Upper lobe of left lung (tissue), 6 donors: ENCODE measurements at regions not wholly inside any gene's neighbourhood (a gene's known extent, or its start where the extent isn't known, plus 50 kb on each side); places are given as distances from the start of the nearest gene placed in this dataset.

Experiments used
- ATAC-seq, 2 donors: fragments of 200-7000 bp; cut with Tn5 transposase; one replicate each; pipeline ENCODE4 v1.9.1; 2022; ENCODE audit warnings: mild to moderate bottlenecking in 2 of 2, moderate library complexity in 2 of 2; ENCODE audit not compliant: low FRiP score in 2 of 2
- DNase-seq, 2 donors: peaks; one replicate each; pipeline ENCODE4 v3.0.0-alpha.2; 2019 to 2020
- H3K27ac ChIP-seq, 4 donors: fragments of 200-600 bp; sonication (generic); one replicate each; pipeline ENCODE4 v1.5.1; 2016 to 2019
- H3K27me3 ChIP-seq, 4 donors: fragments of 200-600 bp; sonication (generic); one replicate each; pipeline ENCODE4 v1.5.1; 2017 to 2019
- H3K36me3 ChIP-seq, 4 donors: fragments of 200-600 bp; sonication (generic); one replicate each; pipeline ENCODE4 v1.5.1; 2016 to 2019
- H3K4me1 ChIP-seq, 4 donors: fragments of 200-600 bp; sonication (generic); one replicate each; pipeline ENCODE4 v1.5.1; 2018 to 2019
- H3K4me3 ChIP-seq, 4 donors: fragments of 200-600 bp; sonication (generic); one replicate each; pipeline ENCODE4 v1.5.1; 2017 to 2019; ENCODE audit warnings: mild to moderate bottlenecking in 2 of 4, moderate library complexity in 1 of 4
- H3K9me3 ChIP-seq, 4 donors: fragments of 200-600 bp; sonication (generic); one replicate each; pipeline ENCODE4 v1.5.1; 2018 to 2019
- EP300 ChIP-seq, 4 donors: sonication (generic); formaldehyde crosslinking; IDR thresholded peaks; one replicate each; pipeline ENCODE4 v1.5.1; 2017; ENCODE audit warnings: antibody characterized with exemption in 4 of 4, control low read depth in 2 of 4
- POLR2A ChIP-seq, 4 donors: fragments of 450-650 bp; IDR thresholded peaks; one replicate each; pipeline ENCODE4 v1.5.1; 2016 to 2017; ENCODE audit warnings: antibody characterized with exemption in 4 of 4, mild to moderate bottlenecking in 2 of 4
- POLR2AphosphoS5 ChIP-seq, 2 donors: sonication (generic); formaldehyde crosslinking; IDR thresholded peaks; one replicate each; pipeline ENCODE4 v1.5.1; 2017; ENCODE audit warnings: antibody characterized with exemption in 2 of 2
- WGBS, 2 donors: methylation state at CpG; one replicate each; pipeline ENCODE4 v1.1.5; 2017 to 2018; 5-methylcytosine and 5-hydroxymethylcytosine counted together
- TF ChIP-seq, protein P1 (sequence below), 6 experiments: fragments of 450-650 bp in 4 of 6; fragments of 200-600 bp in 2 of 6; sonication (generic) in 2 of 6; IDR thresholded peaks; one replicate each; pipeline ENCODE4 v1.5.1; 2016 to 2019; ENCODE audit warnings: antibody characterized with exemption in 6 of 6
- donor health status: DM: no; HTN: no; CAD: no; lungs with moderate emphysema.
- donor health status: DM: no; HTN: yes; CAD: no; lungs with severe emphysema.

DNA sequence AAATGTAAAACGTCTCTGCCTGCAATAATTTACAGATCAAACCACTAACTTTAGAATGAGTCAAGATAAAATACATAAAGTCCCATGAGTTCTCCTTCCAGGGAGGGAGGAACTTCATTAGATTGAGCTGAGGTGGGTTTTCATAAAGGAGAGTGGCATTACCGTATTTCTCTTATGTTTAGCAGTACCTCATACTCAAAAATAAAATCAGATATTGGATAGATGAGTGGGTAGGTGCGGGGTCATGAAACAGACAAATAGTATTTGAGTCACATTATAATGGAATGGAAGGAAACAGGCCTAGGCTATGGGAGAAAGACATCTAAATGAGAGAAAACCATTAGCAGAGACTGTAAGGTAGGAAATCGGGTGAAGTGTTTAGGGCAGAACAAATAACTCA, 166.1 kb upstream of the SMLR1 start:
- no peak overlapping the region for H3K27ac ChIP-seq
- 85 to 87% methylated on average over 4 of the region's 4 CpGs for WGBS, 2 donors
- H3K9me3 ChIP-seq, result no peaks in the 10 kb centered on the region
- H3K4me1 ChIP-seq, result no peaks in the 10 kb centered on the region
- no peaks in the 10 kb centered on the region for H3K27me3 ChIP-seq
- DNase-seq, result no peak
- TF ChIP-seq POLR2AphosphoS5 (IDR thresholded peaks at IDR 0.05) (no peak), EP300 (IDR thresholded peaks at IDR 0.05) (no peak), POLR2A (IDR thresholded peaks at IDR 0.05) (no peak)
- TF ChIP-seq, protein P1, sequence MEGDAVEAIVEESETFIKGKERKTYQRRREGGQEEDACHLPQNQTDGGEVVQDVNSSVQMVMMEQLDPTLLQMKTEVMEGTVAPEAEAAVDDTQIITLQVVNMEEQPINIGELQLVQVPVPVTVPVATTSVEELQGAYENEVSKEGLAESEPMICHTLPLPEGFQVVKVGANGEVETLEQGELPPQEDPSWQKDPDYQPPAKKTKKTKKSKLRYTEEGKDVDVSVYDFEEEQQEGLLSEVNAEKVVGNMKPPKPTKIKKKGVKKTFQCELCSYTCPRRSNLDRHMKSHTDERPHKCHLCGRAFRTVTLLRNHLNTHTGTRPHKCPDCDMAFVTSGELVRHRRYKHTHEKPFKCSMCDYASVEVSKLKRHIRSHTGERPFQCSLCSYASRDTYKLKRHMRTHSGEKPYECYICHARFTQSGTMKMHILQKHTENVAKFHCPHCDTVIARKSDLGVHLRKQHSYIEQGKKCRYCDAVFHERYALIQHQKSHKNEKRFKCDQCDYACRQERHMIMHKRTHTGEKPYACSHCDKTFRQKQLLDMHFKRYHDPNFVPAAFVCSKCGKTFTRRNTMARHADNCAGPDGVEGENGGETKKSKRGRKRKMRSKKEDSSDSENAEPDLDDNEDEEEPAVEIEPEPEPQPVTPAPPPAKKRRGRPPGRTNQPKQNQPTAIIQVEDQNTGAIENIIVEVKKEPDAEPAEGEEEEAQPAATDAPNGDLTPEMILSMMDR (IDR thresholded peaks at IDR 0.05), result no peak
- no peak for ATAC-seq
- no peaks in the 10 kb centered on the region for H3K36me3 ChIP-seq
- H3K4me3 ChIP-seq, result no peak overlapping the region

DNA sequence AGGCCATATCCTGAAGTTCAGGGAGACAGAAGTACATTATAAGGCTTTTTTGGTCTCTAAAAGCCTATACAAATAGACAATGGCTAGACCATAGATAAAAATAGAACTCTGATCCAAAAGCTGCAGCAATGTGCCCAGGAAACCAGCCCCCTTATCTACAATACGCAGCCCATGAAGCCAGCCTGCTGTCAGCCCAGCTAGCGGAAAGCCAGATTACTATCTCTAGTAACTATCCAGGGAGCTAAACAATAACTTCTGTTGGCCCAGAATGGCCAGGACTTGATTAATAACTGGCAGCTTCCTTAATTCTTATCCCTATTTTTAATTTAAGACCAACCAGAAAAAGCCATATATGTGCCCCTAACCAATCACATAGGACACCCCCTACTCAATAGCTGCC, 160.4 kb upstream of the SMLR1 start:
- 89 to 91% methylated on average over 2 of the region's 2 CpGs for WGBS, 2 donors
- TF ChIP-seq POLR2A (IDR thresholded peaks at IDR 0.05) (no peak), EP300 (IDR thresholded peaks at IDR 0.05) (no peak), POLR2AphosphoS5 (IDR thresholded peaks at IDR 0.05) (no peak)
- TF ChIP-seq, protein P1 (IDR thresholded peaks at IDR 0.05), result no peak
- H3K27ac ChIP-seq, result no peak overlapping the region
- H3K9me3 ChIP-seq, result no peaks in the 10 kb centered on the region
- DNase-seq, result no peak
- no peaks in the 10 kb centered on the region for H3K27me3 ChIP-seq
- H3K4me1 ChIP-seq, result no peaks in the 10 kb centered on the region
- H3K4me3 ChIP-seq, result no peak overlapping the region
- no peaks in the 10 kb centered on the region for H3K36me3 ChIP-seq
- no peak for ATAC-seq

DNA sequence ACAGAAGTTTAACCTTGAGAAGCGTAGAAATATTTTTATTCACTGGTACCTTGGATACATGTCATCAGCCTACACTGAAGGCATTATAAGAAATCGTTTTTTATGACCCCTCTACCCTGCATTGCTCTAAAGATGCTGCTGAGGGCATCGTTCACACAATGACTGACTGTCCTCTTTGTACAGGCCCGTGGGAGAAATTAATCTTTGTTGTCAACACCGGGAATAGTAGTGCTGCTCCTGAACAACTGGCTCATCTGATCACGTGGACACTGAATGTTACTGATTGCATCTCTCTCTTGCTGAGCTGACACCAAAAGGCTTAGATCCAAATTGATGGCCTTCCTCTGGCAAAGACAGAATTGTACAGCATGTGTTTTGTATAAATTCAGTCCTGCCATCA, 157.1 kb upstream of the SMLR1 start:
- Histone ChIP-seq H3K4me3 (no peak overlapping the region), H3K27me3 (no peaks in the 10 kb centered on the region), H3K27ac (no peak overlapping the region), H3K4me1 (no peaks in the 10 kb centered on the region), H3K9me3 (no peaks in the 10 kb centered on the region), H3K36me3 (no peaks in the 10 kb centered on the region)
- ATAC-seq (no peak), DNase-seq (no peak)
- WGBS, 2 donors, result 62 to 68% methylated on average over 6 of the region's 6 CpGs
- no peak for TF ChIP-seq POLR2AphosphoS5 (IDR thresholded peaks at IDR 0.05)
- TF ChIP-seq, protein P1 (IDR thresholded peaks at IDR 0.05), result no peak
- no peak for TF ChIP-seq POLR2A (IDR thresholded peaks at IDR 0.05)
- TF ChIP-seq EP300 (IDR thresholded peaks at IDR 0.05), result no peak

DNA sequence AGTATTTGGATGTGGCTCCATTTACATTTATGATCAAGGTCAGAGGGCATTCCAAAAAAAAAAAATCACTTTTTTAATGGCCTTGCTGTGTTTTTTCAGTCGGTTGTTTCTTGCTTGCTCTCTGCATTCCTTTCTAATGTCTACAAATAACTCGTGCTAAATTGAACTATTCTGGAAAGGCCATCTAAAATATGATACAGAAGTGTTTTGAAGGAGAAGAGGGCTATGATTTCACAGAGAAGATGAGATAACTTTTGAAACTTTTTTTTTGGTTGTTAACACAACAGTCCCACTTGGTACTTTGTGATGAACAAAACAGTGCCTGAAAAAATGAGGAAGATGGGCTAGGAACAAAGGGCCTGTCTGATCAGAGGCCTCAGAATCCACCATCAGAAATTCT, 156.1 kb upstream of the SMLR1 start:
- 44 to 52% methylated on average over 2 of the region's 2 CpGs for WGBS, 2 donors
- no peaks in the 10 kb centered on the region for H3K4me1 ChIP-seq
- peak overlapping the region in 2 of 4 donors; percentile 10 to 13 for H3K27ac ChIP-seq
- H3K36me3 ChIP-seq, result no peaks in the 10 kb centered on the region
- no peak overlapping the region for H3K4me3 ChIP-seq
- DNase-seq, result no peak
- TF ChIP-seq POLR2AphosphoS5 (IDR thresholded peaks at IDR 0.05), result no peak
- TF ChIP-seq EP300 (IDR thresholded peaks at IDR 0.05), result no peak
- ATAC-seq, result peak in 1 of 2 donors; percentile 34
- H3K9me3 ChIP-seq, result no peaks in the 10 kb centered on the region
- no peaks in the 10 kb centered on the region for H3K27me3 ChIP-seq

DNA sequence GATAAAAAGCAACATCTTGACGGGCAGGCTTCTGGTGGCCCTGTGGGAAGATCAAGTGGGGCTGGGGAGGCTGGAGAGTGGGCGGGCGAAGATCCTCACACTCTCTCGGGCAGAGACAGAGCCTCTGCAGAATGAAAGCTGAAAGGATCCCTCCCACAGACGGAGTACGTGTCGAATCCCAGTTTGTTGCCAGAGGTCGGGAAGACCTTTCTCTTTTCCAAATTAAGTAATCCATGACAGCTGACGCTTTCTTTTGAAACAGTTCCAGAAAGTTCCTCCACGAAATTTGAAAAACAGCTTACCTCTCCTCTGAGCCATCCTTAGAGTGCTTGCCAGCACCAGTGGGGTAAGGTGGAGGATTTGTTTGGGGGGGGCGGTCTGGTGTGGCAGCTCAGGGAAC, 155.6 kb upstream of the SMLR1 start:
- Histone ChIP-seq H3K27me3 (no peaks in the 10 kb centered on the region), H3K27ac (peak overlapping the region in 2 of 4 donors; percentile 10 to 13), H3K4me1 (no peaks in the 10 kb centered on the region), H3K9me3 (no peaks in the 10 kb centered on the region), H3K36me3 (no peaks in the 10 kb centered on the region), H3K4me3 (no peak overlapping the region)
- ATAC-seq, result peak; percentile 62 to 86
- no peak for TF ChIP-seq POLR2A (IDR thresholded peaks at IDR 0.05)
- TF ChIP-seq EP300 (IDR thresholded peaks at IDR 0.05), result no peak
- TF ChIP-seq POLR2AphosphoS5 (IDR thresholded peaks at IDR 0.05), result no peak
- TF ChIP-seq, protein P1 (IDR thresholded peaks at IDR 0.05), result no peak
- peak in 1 of 2 donors; percentile 8 for DNase-seq
- WGBS, 2 donors, result 63 to 71% methylated on average over 11 of the region's 11 CpGs
